ENCODE measurements at regions not wholly inside any gene's neighbourhood (a gene's known extent, or its start where the extent isn't known, plus 50 kb on each side); places are given as distances from the start of the nearest gene placed in this dataset.

- TF ChIP-seq CTCF (IDR thresholded peaks at IDR 0.05) (no peak), EP300 (IDR thresholded peaks at IDR 0.05) (no peak)
Measured at GRCh38 chr13:85582890-85583289, 216.3 kb downstream of the SLITRK6 start.

Data from stomach (tissue), 4 donors.